HK-2 (cell line): ENCODE measurements at regions not wholly inside any gene's neighbourhood (a gene's known extent, or its start where the extent isn't known, plus 50 kb on each side); places are given as distances from the start of the nearest gene placed in this dataset.
"Not testable (repeated sequence)": the region's sequence is repeated elsewhere in the genome, so short reads cannot be mapped to it uniquely, and the experiment has no call there.

Experiments used
- DNase-seq: peaks from one replicate; pipeline ENCODE4 v3.0.0-alpha.2; 2018; ENCODE audit not compliant: unreplicated experiment

DNA sequence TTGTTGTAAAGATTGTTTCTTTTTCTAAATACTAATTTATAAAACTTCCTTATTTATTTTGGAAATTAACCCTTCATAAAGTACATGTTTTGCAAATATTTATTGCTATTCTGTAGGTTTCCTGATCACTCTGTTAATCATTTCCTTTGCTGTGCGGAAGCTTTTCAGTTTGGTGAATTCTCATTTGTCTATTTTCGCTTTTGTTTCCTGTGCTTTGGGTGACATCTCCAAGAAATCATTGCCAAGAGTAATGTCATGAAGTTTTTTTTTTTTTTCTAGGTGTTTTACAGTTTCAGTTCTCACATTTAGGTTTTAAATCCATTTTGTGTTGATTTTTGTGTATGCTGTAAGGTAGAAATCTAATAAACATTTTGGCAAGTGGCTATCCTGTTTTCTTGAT, 1899.8 kb upstream of the ACO1 start:
- no peak for DNase-seq

DNA sequence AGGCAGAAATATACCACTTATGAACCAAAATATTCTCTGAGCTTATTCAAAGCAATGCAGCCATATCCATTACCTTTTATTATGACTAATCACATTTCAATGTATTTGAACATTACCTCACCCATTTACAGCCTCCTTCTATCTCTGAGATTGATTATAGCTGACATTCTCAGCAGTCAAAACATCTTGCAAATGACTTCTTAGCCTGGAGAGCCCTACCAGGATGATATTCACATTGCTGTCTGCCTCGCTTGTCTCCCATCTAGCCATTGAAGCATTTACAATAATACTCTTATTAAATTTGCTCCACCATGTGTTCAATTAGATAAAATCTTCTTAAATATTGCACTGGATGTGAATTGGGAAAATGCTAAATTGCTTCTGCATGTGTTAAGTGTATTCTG, 1879.9 kb upstream of the ACO1 start:
- DNase-seq, result no peak

DNA sequence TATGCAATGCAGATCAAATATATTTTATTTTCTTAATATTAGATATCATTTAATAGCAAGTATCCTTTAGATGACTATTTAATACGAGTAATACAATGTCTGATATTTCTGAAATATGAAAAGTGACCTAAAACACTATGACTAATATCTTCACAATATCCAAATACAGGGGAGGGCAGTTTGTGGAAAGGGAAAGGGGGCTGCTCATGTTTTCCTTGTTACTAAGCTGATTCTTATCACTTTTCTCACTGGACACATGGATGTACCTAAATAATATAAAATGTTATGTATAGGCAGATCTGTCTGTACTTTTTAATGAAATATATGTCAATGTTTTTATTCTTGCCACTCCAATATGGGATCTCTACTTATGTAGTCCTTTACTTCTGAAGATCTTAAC, 1879.1 kb upstream of the ACO1 start:
- DNase-seq, result no peak

DNA sequence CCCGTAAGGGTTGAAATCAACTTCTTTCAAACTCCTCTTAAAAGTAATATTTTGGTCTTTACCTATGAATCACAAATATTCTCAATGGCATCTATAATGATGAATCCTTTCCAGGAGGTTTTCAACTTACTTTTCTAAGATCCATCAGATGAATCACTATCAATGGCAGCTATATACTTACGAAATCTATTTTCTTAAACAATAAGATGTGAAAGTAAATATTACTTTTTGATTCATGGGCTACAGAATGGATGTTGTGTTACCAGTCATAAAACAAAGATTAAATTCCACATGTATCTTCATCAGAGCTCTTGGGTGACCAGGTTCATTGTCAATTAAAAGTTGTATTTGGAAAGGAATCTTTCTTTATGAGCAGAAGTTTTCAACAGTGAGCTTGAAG, 1877.7 kb upstream of the ACO1 start:
- no peak for DNase-seq

DNA sequence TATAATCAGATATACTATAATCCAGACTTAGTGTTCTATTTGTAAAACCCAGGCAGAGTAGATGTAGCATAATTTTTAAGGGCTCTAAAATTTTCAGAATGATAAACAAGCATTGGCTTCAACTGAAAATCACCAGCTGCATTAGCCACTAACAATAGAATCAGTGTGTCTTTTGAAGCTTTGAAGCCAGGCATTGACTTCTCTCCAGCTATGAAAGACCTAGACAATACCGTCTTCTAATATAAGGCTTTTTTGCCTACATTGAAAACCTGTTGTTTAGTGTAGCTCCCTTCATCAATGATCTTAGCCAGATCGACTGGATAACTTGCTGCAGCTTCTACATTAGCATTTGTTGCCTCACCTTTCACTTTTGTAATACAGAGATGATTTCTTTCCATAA, 1877.3 kb upstream of the ACO1 start:
- DNase-seq, result no peak

DNA sequence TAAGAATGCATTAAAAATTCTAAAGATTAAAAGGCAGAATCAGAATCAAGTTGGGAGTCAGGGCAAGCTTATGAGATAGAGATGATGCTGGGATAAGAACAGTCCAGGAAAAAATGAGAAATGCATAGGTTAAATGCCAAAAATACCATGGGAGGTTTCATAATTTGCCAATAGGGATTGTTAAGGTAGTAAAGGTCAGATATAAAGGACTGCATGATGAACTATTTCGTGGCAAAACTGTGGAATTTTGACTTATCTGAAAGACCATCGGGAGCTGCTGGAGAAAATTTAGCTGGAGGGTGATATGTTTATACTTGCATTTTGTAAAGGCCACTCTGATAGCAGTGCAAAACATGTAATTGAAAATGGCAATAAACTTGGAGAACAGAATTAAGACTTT, 1872.8 kb upstream of the ACO1 start:
- no peak for DNase-seq

DNA sequence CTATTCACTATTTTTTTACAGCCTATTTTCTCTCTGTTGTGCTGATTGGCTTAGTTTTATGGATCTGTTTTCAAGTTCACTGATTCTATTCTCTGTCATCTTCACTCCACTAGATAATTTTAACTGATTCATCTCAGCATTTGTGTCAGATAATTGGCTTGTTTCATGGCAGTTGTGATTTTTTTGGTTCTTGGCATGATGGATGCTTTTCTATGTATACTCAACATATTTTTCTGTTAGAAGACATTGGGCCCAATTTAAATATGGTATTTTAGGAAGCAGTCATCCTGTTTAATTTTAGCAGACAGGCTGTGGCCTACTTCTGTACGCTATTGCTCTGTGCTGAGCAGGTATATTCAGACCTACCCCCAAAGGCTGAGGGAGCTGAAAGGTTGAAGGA, 1865.3 kb upstream of the ACO1 start:
- no peak for DNase-seq

DNA sequence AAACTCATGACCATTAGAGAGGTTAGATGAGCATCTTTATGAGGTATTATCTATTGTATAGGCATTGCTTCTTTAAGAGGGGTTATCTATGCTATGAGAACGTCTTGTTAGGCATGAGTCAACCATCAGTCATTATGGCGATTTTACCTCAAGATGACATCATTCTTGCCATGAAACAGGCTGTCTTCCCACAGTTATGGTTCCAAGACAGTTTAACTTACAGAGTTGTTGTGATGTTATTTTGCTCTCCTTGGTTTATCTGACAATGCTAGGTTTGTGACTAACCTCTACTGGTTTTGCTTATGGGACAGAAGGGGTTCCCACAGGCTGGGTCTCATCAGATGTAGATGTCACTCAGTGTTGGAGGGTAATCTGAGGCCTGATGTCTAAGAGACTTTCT, 1864.7 kb upstream of the ACO1 start:
- no peak for DNase-seq

DNA sequence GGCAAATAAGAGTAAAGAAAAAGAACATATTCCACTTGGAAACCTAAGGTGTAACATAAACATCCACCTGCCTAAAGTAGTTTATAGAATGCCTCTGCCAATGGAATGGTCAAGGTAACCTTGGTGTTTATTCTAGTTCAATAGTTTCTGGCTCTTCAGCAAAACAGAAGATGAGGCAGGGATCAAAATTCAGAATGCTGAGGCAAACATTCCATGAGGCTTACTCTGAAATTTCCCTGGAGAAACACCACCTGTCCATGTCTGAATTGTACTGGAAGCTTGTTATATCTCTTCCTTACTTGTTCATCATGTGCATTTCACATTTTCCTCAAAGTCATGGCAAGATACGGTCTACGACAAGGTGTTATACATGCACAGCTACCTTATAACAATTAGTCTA, 1862.4 kb upstream of the ACO1 start:
- DNase-seq, result no peak

DNA sequence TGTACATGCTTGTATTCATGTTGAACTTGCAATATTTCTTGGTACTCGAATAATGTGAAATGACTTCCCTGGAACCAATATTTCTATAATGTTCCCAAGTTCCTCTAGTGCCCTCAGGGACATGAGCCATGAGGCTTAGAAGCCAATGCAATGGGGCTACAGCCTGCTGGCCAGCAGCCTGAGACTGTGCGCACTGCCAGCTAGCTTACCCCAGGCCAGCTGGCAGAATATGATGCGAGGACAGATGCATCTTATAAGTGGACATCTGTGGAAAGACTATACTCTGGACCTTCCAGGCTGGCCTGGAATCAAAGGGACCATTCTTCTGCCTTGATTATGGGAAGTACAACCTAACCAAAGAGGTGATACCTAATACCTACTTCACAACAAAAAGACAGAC, 1862.0 kb upstream of the ACO1 start:
- no peak for DNase-seq

DNA sequence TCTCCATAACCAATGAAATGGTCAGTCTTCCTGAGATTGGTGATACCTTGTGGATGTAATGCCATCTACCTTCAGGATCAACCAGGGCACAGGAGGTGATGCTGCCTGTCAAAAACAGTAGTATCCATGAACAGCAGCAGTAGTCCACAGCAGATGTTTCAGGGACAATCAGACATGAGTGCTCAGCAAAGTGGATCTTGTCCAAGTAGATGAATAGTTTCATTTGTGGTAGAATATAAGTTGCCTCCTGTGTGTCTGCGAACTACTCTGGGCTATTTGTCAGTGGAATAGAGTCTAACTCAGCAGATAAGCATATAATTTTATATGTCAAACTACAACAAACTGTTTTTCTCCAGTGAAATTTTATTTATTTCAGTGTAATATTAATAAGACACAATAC, 1860.1 kb upstream of the ACO1 start:
- DNase-seq, result no peak

DNA sequence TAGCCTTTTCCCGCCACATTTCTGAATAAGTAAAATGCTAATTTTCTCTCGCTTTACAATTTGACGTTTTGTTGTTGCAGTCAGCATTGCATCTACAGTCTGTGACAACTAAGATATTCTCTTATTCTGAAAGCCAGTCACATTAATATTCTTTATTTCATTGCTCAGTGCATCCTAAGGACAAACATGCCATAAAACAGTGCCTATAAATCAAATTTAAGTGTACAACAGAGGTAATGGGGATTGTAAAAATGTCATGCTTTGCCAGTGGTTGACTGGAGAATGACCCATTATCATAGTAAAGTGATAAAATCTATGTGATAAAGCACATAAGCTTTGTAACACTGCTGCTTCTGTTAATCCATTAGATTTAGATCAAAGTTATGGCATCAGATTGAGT, 1850.0 kb upstream of the ACO1 start:
- DNase-seq, result no peak

DNA sequence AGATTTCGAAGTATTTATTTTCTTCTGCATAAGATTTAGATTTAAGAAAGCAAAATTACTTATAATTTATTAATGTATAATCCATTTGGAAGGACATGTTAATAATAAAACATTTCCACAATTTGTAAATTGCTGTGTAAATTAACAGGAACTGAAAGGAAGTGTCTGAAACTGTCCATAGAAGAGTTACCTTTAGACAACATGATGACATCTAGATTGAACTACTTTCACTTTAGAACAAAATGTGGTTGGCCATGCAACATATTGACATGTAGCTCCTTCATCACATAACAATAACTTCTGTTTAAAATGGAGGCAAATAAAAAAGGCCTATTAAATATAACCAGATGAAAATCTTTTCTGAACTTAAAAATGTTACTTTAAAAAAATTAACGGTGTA, 1849.5 kb upstream of the ACO1 start:
- DNase-seq, result no peak

DNA sequence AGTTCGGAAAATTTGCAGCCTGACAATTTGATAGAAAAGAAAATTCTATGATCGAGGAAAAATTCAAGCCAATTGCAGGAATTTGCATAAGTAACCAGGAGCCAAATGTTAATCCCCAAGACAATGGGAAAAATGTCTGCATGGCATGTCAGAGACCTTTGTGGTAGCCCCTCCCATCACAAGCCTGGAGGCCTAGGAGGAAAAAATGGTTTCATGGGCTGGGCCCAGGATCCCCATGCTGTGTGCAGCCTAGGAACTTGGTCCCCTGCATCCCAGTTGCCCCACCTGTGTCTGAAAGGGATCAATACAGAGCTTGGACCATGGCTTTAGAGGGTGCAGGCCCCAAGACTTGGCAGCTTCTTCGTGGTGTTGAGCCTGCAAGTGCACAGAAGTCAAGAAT, 1847.9 kb upstream of the ACO1 start:
- DNase-seq, result no peak

DNA sequence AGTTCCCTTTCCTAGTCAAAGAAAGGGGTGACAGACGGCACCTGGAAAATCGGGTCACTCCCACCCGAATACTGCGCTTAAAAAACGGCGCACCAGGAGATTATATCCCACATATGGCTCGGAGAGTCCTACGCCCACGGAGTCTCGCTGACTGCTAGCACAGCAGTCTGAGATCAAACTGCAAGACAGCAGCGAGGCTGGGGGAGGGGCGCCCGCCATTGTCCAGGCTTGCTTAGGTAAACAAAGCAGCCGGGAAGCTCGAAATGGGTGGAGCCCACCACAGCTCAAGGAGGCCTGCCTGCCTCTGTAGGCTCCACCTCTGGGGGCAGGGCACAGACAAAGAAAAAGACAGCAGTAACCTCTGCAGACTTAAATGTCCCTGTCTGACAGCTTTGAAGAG, 1844.7 kb upstream of the ACO1 start:
- DNase-seq, result not testable (repeated sequence)

DNA sequence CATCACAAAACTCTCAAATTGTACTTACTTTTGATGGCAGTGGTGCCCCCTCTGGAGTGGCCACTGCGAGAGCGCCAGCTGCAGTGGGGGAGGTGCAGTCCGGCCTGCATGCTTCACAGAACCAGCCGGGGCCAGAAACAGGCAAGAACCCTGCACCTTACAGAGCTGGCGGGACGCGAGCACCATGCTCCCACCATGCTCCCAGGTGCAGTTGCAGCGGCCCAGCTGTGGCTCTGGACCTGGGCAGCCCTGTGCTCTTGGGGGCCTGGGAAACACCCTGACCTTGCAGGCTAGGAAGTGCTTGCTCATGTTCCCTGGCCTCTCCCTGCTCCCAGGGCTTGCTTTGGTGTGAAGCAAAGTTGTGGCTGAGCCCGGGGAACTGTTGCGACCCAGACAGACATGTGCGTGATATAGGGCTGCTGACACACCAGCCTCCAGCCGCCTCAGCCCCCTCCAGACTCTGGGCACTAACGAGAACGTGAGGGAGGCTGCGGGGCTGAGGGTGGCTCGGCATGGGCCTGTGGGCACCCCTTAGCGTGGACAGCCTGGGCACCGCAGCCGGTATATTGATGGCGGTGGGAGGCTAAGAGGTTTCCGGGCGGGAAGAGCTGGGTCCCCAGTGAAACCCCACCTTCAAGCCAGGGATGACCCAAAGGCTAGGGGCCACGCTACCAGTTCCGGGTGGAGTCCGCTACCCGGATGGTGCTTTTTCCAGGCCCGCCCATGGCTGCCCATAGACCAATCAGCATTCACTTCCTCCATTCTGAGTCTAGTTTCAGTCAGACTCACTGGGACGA, 1809.9 kb upstream of the ACO1 start:
- no peak for DNase-seq

DNA sequence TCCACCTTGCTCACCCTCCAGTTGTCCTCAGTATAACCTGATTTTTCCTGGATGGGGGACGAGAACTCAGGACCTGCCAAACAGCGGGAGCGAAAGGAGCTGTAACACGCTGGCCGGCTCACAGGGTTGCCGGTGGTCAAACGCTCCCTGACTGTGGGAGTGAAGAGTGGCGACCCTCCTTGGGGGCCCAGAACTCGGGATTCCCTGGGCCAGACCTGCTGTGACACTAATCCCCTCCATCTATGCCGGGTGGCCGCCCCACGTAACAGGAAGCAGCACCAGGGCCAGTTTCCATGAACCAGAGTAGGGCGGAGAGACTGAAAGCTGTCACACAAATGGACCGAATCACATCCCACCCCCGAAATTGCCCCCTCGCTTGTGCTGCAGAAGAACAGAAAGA, 1809.2 kb upstream of the ACO1 start:
- DNase-seq, result no peak

DNA sequence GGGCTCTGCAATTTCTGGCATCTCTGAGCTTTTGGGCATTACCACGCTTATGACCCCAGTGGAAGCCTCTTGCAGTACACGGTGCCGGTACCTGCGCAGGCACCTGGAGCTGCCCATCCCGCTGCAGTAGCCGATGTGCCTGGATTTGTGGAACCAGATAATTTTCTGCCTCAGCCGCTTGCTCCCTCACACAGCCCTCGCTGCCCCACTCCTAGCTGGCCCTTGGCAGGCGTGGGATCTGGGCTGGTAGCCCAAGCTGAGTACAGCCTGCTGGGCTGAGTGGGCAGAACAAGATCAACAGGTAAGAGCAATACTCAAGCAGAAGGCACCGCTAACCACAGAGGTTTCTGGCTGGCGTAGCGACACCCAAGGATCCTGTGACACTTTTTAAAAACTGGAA, 1808.8 kb upstream of the ACO1 start:
- DNase-seq, result no peak

DNA sequence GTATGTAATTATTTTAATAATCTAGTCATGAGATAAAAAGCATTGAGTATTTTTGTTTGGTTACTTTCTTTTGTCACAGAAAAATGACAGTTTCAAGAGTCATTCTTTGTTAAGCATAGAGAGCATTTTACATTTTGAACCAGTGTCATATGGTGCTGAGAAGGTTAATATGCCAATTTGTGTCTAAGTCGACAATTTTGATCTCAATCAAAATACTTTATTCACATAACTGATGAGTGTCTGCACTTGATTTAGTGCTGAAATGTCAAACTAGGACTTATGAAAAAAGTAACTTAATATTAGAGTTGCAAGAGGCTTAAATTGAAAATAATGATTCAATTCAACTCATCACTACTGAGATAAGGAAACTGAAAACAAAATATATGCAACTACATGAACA, 1804.6 kb upstream of the ACO1 start:
- DNase-seq, result no peak

DNA sequence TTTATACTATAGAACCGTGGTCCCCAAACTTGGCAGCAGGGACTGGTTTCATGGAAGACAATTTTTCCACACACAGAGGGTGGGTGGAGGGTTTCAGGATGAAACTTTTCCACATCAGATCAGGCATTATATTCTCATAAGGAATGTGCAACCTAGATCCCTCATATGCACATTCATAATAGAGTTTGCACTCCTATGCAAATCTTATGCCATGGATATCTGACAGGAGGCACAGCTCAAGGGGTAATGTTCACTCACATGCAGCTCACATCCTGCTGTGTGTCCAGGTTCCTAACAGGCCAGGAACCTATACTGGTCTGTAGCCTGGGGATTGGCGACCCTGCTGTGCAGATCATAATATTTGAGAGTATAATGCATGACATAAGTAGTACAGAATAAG, 1802.2 kb upstream of the ACO1 start:
- DNase-seq, result no peak

DNA sequence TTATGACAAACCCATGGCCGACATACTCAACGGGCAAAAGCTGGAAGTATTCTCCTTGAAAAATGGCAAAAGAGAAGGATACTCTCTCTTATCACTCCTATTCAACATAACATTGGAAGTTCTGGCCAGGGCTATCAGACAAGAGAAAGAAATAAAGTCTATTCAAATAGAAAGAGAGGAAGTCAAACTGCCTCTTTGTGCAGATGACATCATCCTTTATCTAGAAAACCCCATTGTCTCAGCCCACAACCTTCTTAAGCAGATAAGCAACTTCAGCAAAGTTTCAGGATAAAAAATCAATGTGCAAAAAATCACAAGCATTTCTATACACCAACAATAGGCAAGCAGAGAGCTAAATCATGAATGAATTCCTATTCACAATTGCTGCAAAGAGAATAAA, 1799.9 kb upstream of the ACO1 start:
- no peak for DNase-seq

DNA sequence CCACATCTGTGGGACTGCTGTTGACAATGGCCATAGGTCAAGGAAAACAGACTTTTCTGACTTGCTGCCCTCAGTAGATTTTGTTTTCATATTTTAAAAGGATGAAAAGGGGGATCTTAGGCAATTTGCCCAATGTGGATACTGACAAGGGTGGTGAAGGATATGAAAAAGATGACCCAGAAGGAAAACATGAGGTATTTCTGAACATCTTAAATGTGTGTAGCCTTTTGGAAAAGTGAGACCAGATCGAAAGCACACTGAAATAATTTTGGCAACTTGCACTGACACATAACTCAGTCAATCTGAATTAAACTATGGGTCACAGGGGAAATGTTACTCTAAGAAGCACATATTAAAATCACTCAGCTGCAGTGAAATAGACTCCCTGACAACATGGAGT, 1793.0 kb upstream of the ACO1 start:
- no peak for DNase-seq

DNA sequence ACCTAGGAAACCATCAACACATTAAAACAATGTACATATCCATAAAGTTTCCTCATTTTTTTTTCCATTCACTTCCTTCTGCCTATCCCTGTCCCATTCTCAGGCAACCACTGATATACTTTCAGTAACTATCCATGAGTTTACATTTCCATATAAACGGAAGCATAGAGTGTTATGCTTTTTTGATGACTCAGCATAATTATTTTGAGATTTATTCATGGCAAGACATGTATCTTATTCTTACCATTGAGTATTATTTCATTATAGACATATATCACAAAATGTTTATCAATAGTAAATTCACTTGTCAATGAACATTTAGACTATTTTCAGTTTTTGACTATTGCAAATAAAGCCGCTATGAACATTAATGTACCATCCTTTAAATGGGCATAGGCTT, 1786.8 kb upstream of the ACO1 start:
- no peak for DNase-seq

DNA sequence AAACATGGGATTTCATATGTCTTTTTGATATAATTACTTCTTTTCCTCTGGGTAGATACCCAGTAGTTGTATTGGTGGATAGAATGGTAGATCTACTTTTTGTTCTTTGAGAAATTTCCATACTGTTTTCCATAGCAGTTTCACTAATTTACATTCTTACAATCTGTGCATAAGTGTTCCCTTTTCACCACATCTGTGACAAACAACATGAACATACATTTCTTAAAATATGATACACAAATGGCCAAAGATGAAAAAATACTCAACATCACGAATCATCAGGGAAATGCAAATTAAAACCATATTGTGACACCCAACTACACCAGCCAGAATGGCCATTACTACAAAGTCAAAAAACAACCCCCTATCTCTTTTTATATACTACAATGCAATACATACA, 1778.5 kb upstream of the ACO1 start:
- no peak for DNase-seq
